GM12878 (cell line): ENCODE measurements at regions not wholly inside any gene's neighbourhood (a gene's known extent, or its start where the extent isn't known, plus 50 kb on each side); places are given as distances from the start of the nearest gene placed in this dataset.

ENCODE experiments used
- ATF7 ChIP-seq: fragments of 450-650 bp; IDR thresholded peaks from 2 replicates; pipeline ENCODE4 v1.6.1; 2016; ENCODE audit warnings: low read depth, mild to moderate bottlenecking
- CREM ChIP-seq: IDR thresholded peaks from 2 replicates; pipeline ENCODE4 v1.6.1; 2014; ENCODE audit warnings: antibody characterized with exemption, low read depth
- POLR2A ChIP-seq: IDR thresholded peaks from 2 replicates; pipeline ENCODE4 v1.6.1; 2011; ENCODE audit warnings: low read depth, mild to moderate bottlenecking, low read length
- POLR2AphosphoS2 ChIP-seq: IDR thresholded peaks from 2 replicates; pipeline ENCODE4 v1.6.1; 2011; ENCODE audit warnings: low read depth, mild to moderate bottlenecking, low read length, improper control_type of control experiment, moderate library complexity
- POLR2AphosphoS5 ChIP-seq: IDR thresholded peaks from 2 replicates; pipeline ENCODE4 v1.6.1; 2011; ENCODE audit warnings: mild to moderate bottlenecking, low read length, inconsistent platforms
- POU2F2 ChIP-seq: IDR thresholded peaks from 3 replicates; pipeline ENCODE4 v1.6.1; 2011; ENCODE audit warnings: low read depth, mild to moderate bottlenecking, low read length, borderline replicate concordance
- SMC3 ChIP-seq: IDR thresholded peaks from 2 replicates; pipeline ENCODE4 v1.6.1; 2011; ENCODE audit warnings: low read length, improper control_type of control experiment, borderline replicate concordance
- SP1 ChIP-seq: IDR thresholded peaks from one replicate; pipeline ENCODE4 v1.6.1; 2011; ENCODE audit warnings: low read depth, low read length
- TCF3 ChIP-seq: IDR thresholded peaks from 2 replicates; pipeline ENCODE4 v1.6.1; 2012; ENCODE audit warnings: low read depth, mild to moderate bottlenecking, low read length, borderline replicate concordance; ENCODE audit not compliant: insufficient read depth
- ZZZ3 ChIP-seq: IDR thresholded peaks from 2 replicates; pipeline ENCODE4 v1.6.1; 2011; ENCODE audit warnings: low read depth; ENCODE audit not compliant: control insufficient read depth, insufficient read length
- TF ChIP-seq, protein P1 (sequence below), 3 experiments: IDR thresholded peaks in 2 of 3; conservative IDR thresholded peaks in 1 of 3; 2 replicates each; pipeline ENCODE4 v1.5.1; 2011; ENCODE audit warnings: low read depth in 3 of 3, low read length in 3 of 3, mild to moderate bottlenecking in 3 of 3, control low read depth in 2 of 3, moderate library complexity in 2 of 3, inconsistent platforms in 1 of 3, mixed read lengths in 1 of 3; ENCODE audit not compliant: control insufficient read depth in 2 of 3, insufficient read depth in 1 of 3; ENCODE audit errors: extremely low read depth in 1 of 3

- TF ChIP-seq POU2F2 (no peak), SMC3 (no peak), TCF3 (no peak), POLR2A (no peak), POLR2AphosphoS5 (no peak), ATF7 (no peak), SP1 (no peak), CREM (no peak), ZZZ3 (no peak), POLR2AphosphoS2 (no peak)
- TF ChIP-seq, protein P1, sequence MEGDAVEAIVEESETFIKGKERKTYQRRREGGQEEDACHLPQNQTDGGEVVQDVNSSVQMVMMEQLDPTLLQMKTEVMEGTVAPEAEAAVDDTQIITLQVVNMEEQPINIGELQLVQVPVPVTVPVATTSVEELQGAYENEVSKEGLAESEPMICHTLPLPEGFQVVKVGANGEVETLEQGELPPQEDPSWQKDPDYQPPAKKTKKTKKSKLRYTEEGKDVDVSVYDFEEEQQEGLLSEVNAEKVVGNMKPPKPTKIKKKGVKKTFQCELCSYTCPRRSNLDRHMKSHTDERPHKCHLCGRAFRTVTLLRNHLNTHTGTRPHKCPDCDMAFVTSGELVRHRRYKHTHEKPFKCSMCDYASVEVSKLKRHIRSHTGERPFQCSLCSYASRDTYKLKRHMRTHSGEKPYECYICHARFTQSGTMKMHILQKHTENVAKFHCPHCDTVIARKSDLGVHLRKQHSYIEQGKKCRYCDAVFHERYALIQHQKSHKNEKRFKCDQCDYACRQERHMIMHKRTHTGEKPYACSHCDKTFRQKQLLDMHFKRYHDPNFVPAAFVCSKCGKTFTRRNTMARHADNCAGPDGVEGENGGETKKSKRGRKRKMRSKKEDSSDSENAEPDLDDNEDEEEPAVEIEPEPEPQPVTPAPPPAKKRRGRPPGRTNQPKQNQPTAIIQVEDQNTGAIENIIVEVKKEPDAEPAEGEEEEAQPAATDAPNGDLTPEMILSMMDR (IDR thresholded peaks at IDR 0.05 in 2 of 3, conservative IDR thresholded peaks at IDR 0.05 in 1 of 3; ENCODE audit: control insufficient read depth in 2 of 3, extremely low read depth in 1 of 3, insufficient read depth in 1 of 3, low read depth in 3 of 3, low read length in 3 of 3) = no peak
Observed at GRCh38 chr13:88862095-88862620, 1191.0 kb downstream of the SLITRK5 start.
